Cerebellar cortex (tissue), 1 donor: ENCODE measurements at regions not wholly inside any gene's neighbourhood (a gene's known extent, or its start where the extent isn't known, plus 50 kb on each side); places are given as distances from the start of the nearest gene placed in this dataset.
"Not testable (repeated sequence)": the region's sequence is repeated elsewhere in the genome, so short reads cannot be mapped to it uniquely, and the experiment has no call there.

Experiments
- DNase-seq: peaks from one replicate; pipeline ENCODE4 v3.0.0-alpha.2; 2015; ENCODE audit warnings: low spot score

DNA sequence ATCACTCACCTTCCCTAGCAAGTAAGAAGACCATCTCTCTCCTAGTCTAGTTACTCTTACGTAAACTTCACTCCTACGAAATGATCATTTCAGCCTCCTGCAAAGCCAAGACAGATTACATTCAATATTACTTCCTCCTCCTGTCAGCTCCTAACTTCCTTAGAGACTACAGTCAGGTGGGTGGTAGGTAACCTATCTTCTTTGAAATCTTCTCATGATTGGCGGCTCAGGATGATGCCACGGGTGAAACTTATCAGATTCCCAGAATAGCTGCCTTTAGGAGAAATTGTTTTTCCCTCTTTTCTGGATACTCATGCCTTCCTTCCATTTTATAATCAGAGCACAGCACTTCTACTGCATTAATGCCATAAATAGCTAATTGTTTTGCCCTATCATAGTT is 744.8 kb upstream of the HS3ST1 start:
- DNase-seq: no peak

DNA sequence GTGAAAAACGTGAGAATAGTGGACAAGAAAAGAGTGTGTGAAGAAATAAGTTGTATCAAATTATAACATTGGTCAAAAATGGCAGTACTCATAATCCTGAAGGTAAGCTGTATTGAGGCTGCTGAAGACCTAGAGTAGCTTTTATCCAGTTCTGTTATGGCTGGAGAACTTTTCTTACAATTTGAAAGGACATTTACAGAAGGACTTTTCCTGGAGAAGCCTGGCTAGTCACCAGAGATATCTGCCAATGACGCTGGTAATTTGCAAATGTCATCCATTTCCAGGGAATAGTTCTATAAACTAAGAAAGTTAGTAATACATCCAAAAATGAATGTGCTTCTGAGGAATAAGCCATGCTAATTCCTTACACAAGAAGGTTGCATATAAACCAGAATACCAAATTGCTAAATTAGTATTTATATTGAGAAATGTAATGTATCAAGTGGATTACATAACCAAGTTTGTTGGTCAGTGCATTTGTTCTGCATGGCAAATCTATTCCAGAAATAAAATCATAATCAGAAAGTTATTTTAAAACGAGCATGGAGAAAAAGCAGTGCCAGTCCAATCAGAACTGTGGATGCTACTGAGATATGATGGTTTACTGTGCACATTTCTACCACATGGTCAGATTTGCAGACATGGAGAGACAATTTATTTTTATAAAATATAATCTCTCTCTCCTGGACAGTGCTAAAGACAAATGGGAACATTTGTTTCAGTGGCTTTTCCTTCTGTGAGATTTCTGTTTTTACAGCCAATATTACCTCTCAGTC is 743.7 kb upstream of the HS3ST1 start:
- DNase-seq: no peak

DNA sequence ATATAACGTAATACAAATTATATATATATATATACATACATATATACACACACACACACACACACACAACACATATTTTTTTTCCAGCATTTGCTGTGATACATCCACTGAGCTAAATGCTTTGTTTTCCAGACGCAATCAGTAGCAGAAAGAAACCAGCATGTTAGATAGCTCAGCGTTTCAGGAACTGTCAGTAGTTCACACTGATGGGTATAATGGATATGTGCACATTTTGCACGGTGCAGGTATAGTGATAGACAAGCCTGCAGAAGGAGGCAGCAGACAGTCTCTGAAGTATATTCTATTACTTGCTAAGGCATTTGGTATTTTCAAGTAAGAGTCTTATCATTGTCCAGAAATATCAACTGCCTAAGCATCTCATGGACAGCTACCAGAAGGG is 741.6 kb upstream of the HS3ST1 start:
- DNase-seq: no peak

GRCh38 chr4:12165616-12166015 is 736.9 kb upstream of the HS3ST1 start:
- DNase-seq: no peak

DNA sequence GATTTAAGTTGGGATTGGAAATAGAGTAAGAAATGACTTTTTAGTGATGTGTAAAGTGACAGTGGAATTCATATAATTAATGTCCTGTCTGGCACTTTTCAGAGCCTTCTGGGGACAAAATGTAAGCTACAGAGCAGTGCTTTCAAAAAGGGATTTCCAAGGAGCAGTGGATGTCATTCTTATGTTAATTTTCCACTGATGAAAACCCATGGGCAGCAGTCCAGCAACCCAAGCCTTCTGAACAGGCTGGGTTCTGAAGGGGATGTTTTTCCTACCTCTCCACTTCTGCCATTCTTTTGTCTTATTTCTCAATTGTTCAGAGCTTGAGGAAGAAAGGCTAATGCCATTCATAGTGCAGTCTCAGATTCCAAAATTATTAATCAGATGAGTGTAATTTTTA is 717.6 kb upstream of the HS3ST1 start:
- no peak for DNase-seq

DNA sequence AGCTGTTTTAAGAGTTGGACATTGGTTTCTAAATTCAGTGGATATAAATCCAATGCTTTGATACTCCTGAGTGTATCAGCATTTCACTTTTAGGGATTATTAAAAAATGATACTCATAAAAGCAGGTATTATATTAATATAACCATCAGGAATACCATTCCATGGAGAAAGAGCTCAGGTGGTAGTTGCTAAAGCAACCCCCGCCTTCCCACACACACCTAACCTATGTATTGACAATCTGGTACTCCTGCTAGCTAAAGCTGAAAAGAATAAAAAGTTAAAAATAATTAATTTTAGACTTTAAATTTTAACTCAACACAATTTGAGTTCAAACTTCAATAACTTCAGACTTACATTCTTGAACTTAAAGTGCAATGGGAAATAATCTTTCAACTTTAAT is 717.1 kb upstream of the HS3ST1 start:
- no peak for DNase-seq

DNA sequence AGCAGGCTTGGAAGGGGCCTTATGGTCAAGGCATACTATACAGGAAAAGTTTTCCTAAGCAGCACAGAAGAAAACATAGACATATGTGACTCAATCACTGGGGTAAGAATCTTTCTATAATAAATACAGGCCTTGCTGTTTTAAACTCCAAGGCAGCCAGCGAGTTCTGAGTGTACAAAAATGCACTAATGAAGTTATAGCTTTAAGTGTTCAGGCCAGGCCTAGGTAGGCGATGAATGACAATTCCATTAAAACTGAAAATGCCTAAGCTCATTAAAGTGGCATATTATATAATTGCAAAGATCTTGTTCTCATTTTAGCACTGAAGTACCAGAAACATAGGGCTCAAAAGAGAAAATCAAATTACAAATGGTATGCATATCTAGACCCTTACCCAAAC is 716.4 kb upstream of the HS3ST1 start:
- DNase-seq: no peak

DNA sequence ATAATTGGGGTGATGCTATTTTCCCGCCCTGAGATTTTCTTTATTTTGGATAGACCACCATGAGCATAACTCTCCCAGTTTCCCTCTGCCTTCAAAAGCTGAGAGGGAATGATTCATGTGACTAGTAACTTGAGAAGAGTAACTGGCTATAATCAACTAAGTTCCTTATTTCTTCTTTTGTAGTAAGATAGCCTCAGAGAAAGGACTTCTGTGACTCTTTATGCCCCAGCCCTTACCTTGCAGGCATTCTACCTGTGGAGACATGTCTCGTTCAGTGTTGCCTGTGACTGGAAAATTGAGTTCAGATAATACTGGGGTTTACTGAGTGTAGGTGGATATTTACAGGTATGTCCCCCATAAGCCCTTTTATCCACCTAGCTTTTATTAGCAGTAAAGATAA is 715.4 kb upstream of the HS3ST1 start:
- DNase-seq: no peak

GRCh38 chr4:12140864-12141263 is 712.2 kb upstream of the HS3ST1 start:
- no peak for DNase-seq

DNA sequence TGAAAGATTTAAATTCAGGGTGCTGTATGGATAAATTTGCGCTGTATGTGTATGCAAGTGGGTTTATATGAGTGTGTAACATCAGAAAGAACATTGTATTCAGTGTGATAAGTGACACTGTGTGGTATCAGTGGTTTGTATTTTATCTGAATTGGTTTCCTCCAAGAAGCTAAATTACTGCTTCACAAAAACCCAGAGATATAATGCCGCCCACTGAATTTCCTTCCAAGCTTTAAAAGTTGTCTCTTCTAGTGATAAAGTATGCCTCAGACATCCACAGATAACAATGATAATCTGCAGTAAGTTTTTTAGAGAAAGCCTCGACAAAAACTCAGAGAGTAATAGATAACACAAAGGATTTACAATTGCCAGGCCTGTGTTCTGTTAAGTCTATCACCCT is 710.6 kb upstream of the HS3ST1 start:
- DNase-seq: no peak

DNA sequence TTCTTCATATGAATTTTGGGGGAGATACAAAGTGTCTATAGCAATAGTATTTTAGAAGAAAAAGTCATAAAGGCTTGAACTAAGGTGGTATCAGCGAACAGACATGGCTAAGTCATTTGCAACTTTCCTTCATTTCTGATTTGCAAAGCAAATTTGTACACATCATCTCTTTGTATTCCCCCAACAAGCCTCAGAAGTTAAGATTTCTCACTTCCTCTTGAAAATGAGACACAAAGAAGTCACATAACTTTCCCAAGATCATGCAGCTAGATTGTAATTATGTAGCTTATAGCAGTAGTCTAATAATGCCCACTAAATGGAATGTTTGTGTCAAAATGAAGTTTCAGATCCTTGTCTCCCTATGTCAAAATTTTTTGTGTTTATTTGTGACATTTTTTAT is 709.8 kb upstream of the HS3ST1 start:
- DNase-seq: no peak

GRCh38 chr4:12137575-12137974 is 708.9 kb upstream of the HS3ST1 start:
- no peak for DNase-seq

DNA sequence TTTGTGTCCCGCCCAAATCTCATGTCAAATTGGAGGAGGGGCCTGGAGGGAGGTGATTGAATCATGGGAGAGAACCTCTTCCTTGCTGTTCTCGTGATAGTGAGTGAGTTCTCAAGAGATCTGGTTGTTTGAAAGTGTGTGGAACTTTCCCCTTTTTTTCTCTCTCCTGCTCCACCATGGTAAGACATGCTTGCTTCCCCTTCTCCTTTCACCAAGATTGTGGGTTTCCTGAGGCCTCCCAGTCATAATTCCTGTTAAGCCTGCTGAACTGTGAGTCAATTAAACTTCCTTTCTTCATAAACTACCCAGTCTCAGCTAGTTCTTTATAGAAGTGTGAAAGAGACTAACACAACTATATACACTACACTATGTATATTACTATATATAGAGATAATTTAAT is 697.8 kb upstream of the HS3ST1 start:
- no peak for DNase-seq

- no peak for DNase-seq
Measured at GRCh38 chr4:12124138-12124537, 695.4 kb upstream of the HS3ST1 start.

DNA sequence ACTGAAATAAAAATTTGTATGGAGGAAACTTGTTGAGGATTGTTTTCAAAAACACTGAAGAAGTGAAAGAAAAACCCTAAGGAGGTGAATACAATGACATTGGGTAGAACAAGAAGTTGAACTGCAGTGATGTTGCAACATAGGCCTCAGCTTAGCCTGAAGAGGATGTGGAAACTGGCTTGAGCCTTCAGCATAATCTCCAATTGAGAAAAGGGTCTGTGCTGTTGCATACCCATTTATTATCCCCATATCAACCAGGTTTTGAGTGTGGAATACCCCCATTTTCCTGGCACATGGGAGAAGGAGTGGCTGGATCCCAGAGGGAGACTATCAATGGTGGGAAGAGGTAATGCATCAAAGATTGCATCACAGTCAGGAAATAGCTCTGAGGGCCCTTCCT is 695.0 kb upstream of the HS3ST1 start:
- DNase-seq: no peak

DNA sequence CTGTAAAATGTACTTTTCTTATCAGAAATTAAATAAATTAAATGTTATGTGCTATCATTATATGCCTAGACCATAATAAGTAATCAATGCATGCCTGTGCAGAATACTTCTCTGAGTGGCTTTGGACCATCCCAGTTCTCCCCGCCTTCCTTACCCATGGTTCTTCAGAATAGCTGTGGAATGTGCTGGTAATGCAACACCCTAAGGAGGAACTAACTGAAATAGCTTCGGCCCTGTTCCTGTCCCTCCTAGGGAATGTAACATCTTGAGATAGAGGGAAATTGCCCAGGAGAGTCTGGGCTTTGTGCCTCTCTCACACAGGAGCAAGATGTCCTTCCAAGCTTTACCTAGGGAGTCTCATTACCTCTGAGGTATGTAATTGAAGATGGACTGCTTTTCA is 693.6 kb upstream of the HS3ST1 start:
- DNase-seq: no peak

- no peak for DNase-seq
Measured at GRCh38 chr4:12120968-12121367, 692.3 kb upstream of the HS3ST1 start.

DNA sequence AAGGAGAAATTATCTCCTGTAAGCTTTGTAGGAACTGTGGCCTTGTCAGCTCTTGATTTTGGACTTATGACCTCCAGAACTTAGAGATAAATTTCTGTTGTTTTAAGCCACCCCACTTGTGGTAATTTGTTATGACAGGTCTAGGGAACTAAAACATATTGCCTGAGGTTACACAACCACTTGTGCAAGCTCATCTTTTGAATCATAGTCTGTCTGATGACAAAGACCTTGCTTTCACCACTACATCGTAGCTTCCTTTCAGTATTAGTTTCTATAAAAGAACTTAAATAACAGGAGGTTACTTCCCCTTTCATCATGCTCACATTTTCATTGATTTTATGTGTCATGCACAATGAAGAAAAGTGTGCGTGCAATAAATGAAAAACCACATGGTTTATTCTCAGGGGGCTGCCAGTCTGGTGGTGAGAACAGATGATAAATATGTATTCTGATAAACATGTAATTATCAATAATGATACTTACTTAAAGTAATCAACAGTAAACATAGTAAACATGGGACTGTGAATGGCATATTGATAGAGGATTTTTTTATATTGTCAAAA is 690.0 kb upstream of the HS3ST1 start:
- DNase-seq: no peak

- no peak for DNase-seq
Measured at GRCh38 chr4:12116009-12116552, 687.4 kb upstream of the HS3ST1 start.

DNA sequence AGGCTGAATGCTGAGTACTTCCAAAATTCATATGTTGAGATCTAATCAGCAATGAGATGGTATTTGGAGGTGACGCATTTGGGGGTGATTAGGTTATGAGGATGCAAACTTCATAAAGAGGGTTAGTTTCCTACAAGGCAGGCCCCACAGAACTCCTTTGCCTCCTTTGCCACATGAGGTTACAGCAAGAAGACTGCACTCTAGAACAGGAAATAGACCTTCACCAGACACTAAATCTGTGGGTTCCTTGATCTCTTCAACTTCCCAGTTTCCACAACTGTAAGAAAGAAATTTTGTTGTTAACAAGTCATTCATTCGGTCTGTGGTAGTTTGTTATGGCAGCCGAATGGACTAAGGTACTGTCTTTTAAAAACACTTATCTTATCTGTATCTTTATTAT is 681.9 kb upstream of the HS3ST1 start:
- DNase-seq: no peak

DNA sequence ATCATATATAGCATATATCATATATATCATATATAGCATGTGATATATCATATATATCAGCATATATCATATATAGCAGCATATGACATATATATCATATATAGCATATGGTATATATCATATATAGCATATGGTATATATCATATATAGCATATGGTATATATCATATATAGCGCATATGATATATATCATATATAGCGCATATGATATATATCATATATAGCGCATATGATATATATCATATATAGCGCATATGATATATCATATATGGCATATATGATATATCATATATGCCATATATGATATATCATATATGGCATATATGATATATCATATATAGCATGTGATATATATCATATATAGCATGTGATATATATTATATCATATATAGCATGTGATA is 680.4 kb upstream of the HS3ST1 start:
- not testable (repeated sequence) for DNase-seq

DNA sequence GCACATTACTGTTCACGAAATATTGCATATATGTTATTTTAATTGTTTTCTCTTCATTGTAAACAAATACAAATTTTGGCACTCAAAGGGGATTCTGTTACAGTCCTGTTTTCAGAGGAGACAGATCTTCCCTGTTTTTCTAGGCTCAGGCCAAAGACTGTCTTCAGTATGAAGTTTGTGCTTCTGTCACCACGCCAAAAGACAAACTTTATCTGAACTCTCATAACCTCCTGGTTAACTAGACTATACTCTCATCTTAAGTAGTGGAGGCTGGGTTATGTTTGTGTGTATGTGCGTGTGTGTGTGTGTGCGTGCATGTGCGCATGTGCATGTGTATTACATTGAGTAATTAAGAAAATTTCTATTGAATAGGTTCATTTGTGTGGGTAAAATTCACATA is 676.8 kb upstream of the HS3ST1 start:
- DNase-seq: no peak

- not testable (repeated sequence) for DNase-seq
Measured at GRCh38 chr4:12089920-12090319, 661.2 kb upstream of the HS3ST1 start.

DNA sequence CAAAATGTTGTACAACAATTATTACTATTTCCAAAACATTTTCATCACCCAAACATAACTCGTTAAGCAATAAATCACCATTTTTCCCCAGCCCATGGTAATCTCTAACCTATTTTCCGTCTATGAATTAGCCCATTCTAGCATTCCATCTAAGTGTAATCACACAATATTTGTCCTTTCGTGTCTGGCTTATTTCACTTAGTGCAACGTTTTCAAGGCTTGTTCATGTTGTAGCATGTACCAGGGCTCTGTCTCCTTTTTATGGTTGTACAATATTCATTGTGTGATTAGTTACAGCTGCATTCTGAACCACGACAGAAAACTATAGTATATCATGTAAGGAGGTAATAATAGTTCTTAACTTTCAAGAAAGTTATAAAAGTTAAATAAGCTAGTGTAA is 656.0 kb upstream of the HS3ST1 start:
- DNase-seq: no peak
